Neural progenitor cell (in vitro differentiated cells): ENCODE measurements at regions not wholly inside any gene's neighbourhood (a gene's known extent, or its start where the extent isn't known, plus 50 kb on each side); places are given as distances from the start of the nearest gene placed in this dataset.

Experiments
- DNase-seq: peaks from one replicate; pipeline ENCODE4 v3.0.0-alpha.2; 2016; ENCODE audit warnings: low spot score
- H2AFZ ChIP-seq: fragments of 200-600 bp; sonication (generic); replicated peaks from 2 replicates; pipeline ENCODE4 v1.6.1; 2016; ENCODE audit warnings: antibody characterized with exemption
- H3F3A ChIP-seq: fragments of 200-600 bp; sonication (generic); 2 replicates; pipeline ENCODE4 v1.6.1; 2016; ENCODE audit warnings: antibody characterized with exemption, low read depth
- H3K27ac ChIP-seq: fragments of 200-600 bp; sonication (generic); 2 replicates; pipeline ENCODE4 v1.5.1; 2016; ENCODE audit warnings: mild to moderate bottlenecking
- H3K27me3 ChIP-seq: fragments of 200-600 bp; sonication (generic); 2 replicates; pipeline ENCODE4 v1.6.1; 2016; ENCODE audit warnings: mild to moderate bottlenecking, moderate library complexity
- H3K36me3 ChIP-seq: fragments of 200-600 bp; sonication (generic); 2 replicates; pipeline ENCODE4 v1.5.1; 2016
- H3K4me1 ChIP-seq: fragments of 200-600 bp; sonication (generic); 2 replicates; pipeline ENCODE4 v1.6.1; 2016; ENCODE audit warnings: mixed run types
- H3K4me2 ChIP-seq: fragments of 200-600 bp; sonication (generic); 2 replicates; pipeline ENCODE4 v1.6.1; 2016
- H3K4me3 ChIP-seq: fragments of 200-600 bp; sonication (generic); 2 replicates; pipeline ENCODE4 v1.5.1; 2016
- H3K79me2 ChIP-seq: fragments of 200-600 bp; sonication (generic); 2 replicates; pipeline ENCODE4 v1.6.1; 2016; ENCODE audit warnings: low read depth
- H3K9ac ChIP-seq: fragments of 200-600 bp; sonication (generic); 2 replicates; pipeline ENCODE4 v1.6.1; 2016
- H3K9me3 ChIP-seq: fragments of 200-600 bp; sonication (generic); 2 replicates; pipeline ENCODE4 v1.5.1; 2016; ENCODE audit warnings: low read depth
- H4K20me1 ChIP-seq: fragments of 200-600 bp; sonication (generic); 2 replicates; pipeline ENCODE4 v1.6.1; 2016; ENCODE audit warnings: low read depth
- H3K27ac Mint-ChIP-seq: 3 replicates; pipeline ENCODE4 v1.8.0; 2021; ENCODE audit warnings: mixed read lengths
- H3K27me3 Mint-ChIP-seq: 2 replicates; pipeline ENCODE4 v1.8.0; 2022; ENCODE audit warnings: low read depth, mild to moderate bottlenecking, inconsistent platforms, moderate library complexity, mixed read lengths; ENCODE audit not compliant: insufficient read depth
- H3K36me3 Mint-ChIP-seq: 3 replicates; pipeline ENCODE4 v1.8.0; 2021; ENCODE audit warnings: mixed read lengths
- H3K4me1 Mint-ChIP-seq: 3 replicates; pipeline ENCODE4 v1.8.0; 2021; ENCODE audit warnings: mixed read lengths
- H3K4me3 Mint-ChIP-seq: 3 replicates; pipeline ENCODE4 v1.8.0; 2021; ENCODE audit warnings: mild to moderate bottlenecking, moderate library complexity, mixed read lengths
- H3K9me3 Mint-ChIP-seq: 3 replicates; pipeline ENCODE4 v1.8.0; 2020; ENCODE audit warnings: mixed read lengths
- CTCF ChIP-seq: fragments of 200-600 bp; sonication (generic); IDR thresholded peaks from 2 replicates; pipeline ENCODE4 v1.5.1; 2017; ENCODE audit warnings: antibody characterized with exemption, mild to moderate bottlenecking
- EZH2 ChIP-seq: fragments of 200-600 bp; sonication (generic); IDR thresholded peaks from 2 replicates; pipeline ENCODE4 v1.6.1; 2017; ENCODE audit warnings: antibody characterized with exemption, mild to moderate bottlenecking, moderate library complexity
- EZH2phosphoT487 ChIP-seq: fragments of 200-600 bp; sonication (generic); IDR thresholded peaks from 2 replicates; pipeline ENCODE4 v1.6.1; 2017; ENCODE audit warnings: antibody characterized with exemption

GRCh38 chr18:61199171-61199848, 133.9 kb upstream of the CDH20 start:
- peaks cover 2% of the 10 kb centered on the region for H3K27me3 Mint-ChIP-seq

GRCh38 chr18:61201511-61201910, 131.7 kb upstream of the CDH20 start:
- no peaks in the 10 kb centered on the region for H3K9me3 Mint-ChIP-seq
- no peaks in the 10 kb centered on the region for H3K36me3 Mint-ChIP-seq
- H3K27ac Mint-ChIP-seq, result no peak overlapping the region
- H3K9me3 ChIP-seq, result no peaks in the 10 kb centered on the region
- no peaks in the 10 kb centered on the region for H3K27me3 Mint-ChIP-seq
- no peak overlapping the region for H3K9ac ChIP-seq
- H3K27me3 ChIP-seq, result no peaks in the 10 kb centered on the region
- no peaks in the 10 kb centered on the region for H3F3A ChIP-seq
- no peak overlapping the region for H3K27ac ChIP-seq
- H4K20me1 ChIP-seq, result no peaks in the 10 kb centered on the region
- no peaks in the 10 kb centered on the region for H3K36me3 ChIP-seq
- H3K4me3 Mint-ChIP-seq, result no peak overlapping the region
- TF ChIP-seq EZH2phosphoT487 (no peak), EZH2 (no peak), CTCF (no peak)
- H3K79me2 ChIP-seq, result no peaks in the 10 kb centered on the region
- H2AFZ ChIP-seq, result no peak overlapping the region
- no peak for DNase-seq
- no peak overlapping the region for H3K4me2 ChIP-seq
- no peaks in the 10 kb centered on the region for H3K4me1 ChIP-seq
- H3K4me3 ChIP-seq, result no peak overlapping the region
- H3K4me1 Mint-ChIP-seq, result no peaks in the 10 kb centered on the region

More at GRCh38 chr18:61199171-61199848, 133.9 kb upstream of the CDH20 start:
- no peaks in the 10 kb centered on the region for H3K4me1 Mint-ChIP-seq
- H3K9me3 Mint-ChIP-seq, result no peaks in the 10 kb centered on the region
- H3K4me3 Mint-ChIP-seq, result no peak overlapping the region
- no peaks in the 10 kb centered on the region for H3K27me3 ChIP-seq
- no peaks in the 10 kb centered on the region for H4K20me1 ChIP-seq
- H3K4me1 ChIP-seq, result no peaks in the 10 kb centered on the region
- no peak overlapping the region for H3K27ac ChIP-seq
- H3K79me2 ChIP-seq, result no peaks in the 10 kb centered on the region
- no peak for TF ChIP-seq CTCF
- TF ChIP-seq EZH2phosphoT487, result no peak
- TF ChIP-seq EZH2, result no peak
- H3K9me3 ChIP-seq, result no peaks in the 10 kb centered on the region
- no peak overlapping the region for H3K4me3 ChIP-seq
- H3K36me3 ChIP-seq, result no peaks in the 10 kb centered on the region
- H3K27ac Mint-ChIP-seq, result no peak overlapping the region
- no peaks in the 10 kb centered on the region for H3K36me3 Mint-ChIP-seq
- H3K9ac ChIP-seq, result no peak overlapping the region
- no peak for DNase-seq
- no peak overlapping the region for H2AFZ ChIP-seq
- no peak overlapping the region for H3K4me2 ChIP-seq
- H3F3A ChIP-seq, result no peaks in the 10 kb centered on the region

GRCh38 chr18:61203151-61203550, 130.1 kb upstream of the CDH20 start:
- DNase-seq, result no peak
- Histone ChIP-seq H3K4me3 (no peak overlapping the region), H3F3A (no peaks in the 10 kb centered on the region), H3K36me3 (no peaks in the 10 kb centered on the region), H3K27me3 (no peaks in the 10 kb centered on the region), H3K79me2 (no peaks in the 10 kb centered on the region), H3K9ac (no peak overlapping the region), H3K9me3 (no peaks in the 10 kb centered on the region), H4K20me1 (no peaks in the 10 kb centered on the region), H3K4me2 (no peak overlapping the region), H3K27ac (no peak overlapping the region), H2AFZ (peak overlapping the region; percentile 18), H3K4me1 (no peaks in the 10 kb centered on the region)
- H3K36me3 Mint-ChIP-seq, result no peaks in the 10 kb centered on the region
- H3K4me1 Mint-ChIP-seq, result no peaks in the 10 kb centered on the region
- H3K9me3 Mint-ChIP-seq, result no peaks in the 10 kb centered on the region
- no peak overlapping the region for H3K4me3 Mint-ChIP-seq
- no peak overlapping the region for H3K27ac Mint-ChIP-seq
- no peak for TF ChIP-seq EZH2
- no peak for TF ChIP-seq CTCF
- TF ChIP-seq EZH2phosphoT487, result no peak
- H3K27me3 Mint-ChIP-seq, result no peaks in the 10 kb centered on the region
